CD4-positive, alpha-beta T cell treated with Interleukin-15 for 1 hour (primary cell): ENCODE measurements at regions not wholly inside any gene's neighbourhood (a gene's known extent, or its start where the extent isn't known, plus 50 kb on each side); places are given as distances from the start of the nearest gene placed in this dataset.

Experiments used
- DNase-seq: peaks from one replicate; pipeline ENCODE4 v3.0.0-alpha.2; 2020

GRCh38 chr2:62364791-62365528, 141.0 kb downstream of the TMEM17 start:
- no peak for DNase-seq

- no peak for DNase-seq
Measured at GRCh38 chr2:62363166-62363565, 142.8 kb downstream of the TMEM17 start.

- DNase-seq: no peak
Measured at GRCh38 chr2:62362561-62362960, 143.4 kb downstream of the TMEM17 start.

GRCh38 chr2:62361964-62362363, 144.0 kb downstream of the TMEM17 start:
- no peak for DNase-seq

GRCh38 chr2:62354771-62355561, 151.0 kb downstream of the TMEM17 start:
- DNase-seq: no peak

- DNase-seq: no peak
Measured at GRCh38 chr2:62352031-62352430, 154.0 kb downstream of the TMEM17 start.

- DNase-seq: no peak
Measured at GRCh38 chr2:62349788-62350187, 153.9 kb downstream of the B3GNT2 start.

GRCh38 chr2:62348700-62349099, 152.8 kb downstream of the B3GNT2 start:
- no peak for DNase-seq

GRCh38 chr2:62347563-62348270, 151.8 kb downstream of the B3GNT2 start:
- no peak for DNase-seq

GRCh38 chr2:62344472-62344871, 148.6 kb downstream of the B3GNT2 start:
- DNase-seq: no peak

GRCh38 chr2:62343636-62344337, 147.9 kb downstream of the B3GNT2 start:
- DNase-seq: no peak

- DNase-seq: no peak
Measured at GRCh38 chr2:62343206-62343605, 147.3 kb downstream of the B3GNT2 start.

- no peak for DNase-seq
Measured at GRCh38 chr2:62340994-62341484, 145.1 kb downstream of the B3GNT2 start.

GRCh38 chr2:62339837-62340236, 143.9 kb downstream of the B3GNT2 start:
- DNase-seq: no peak

GRCh38 chr2:62339413-62339812, 143.5 kb downstream of the B3GNT2 start:
- DNase-seq: no peak

- no peak for DNase-seq
Measured at GRCh38 chr2:62338111-62338510, 142.2 kb downstream of the B3GNT2 start.

GRCh38 chr2:62337403-62337802, 141.5 kb downstream of the B3GNT2 start:
- DNase-seq: no peak

GRCh38 chr2:62335612-62336011, 139.7 kb downstream of the B3GNT2 start:
- DNase-seq: no peak

GRCh38 chr2:62334440-62335058, 138.6 kb downstream of the B3GNT2 start:
- no peak for DNase-seq

GRCh38 chr2:62334009-62334408, 138.1 kb downstream of the B3GNT2 start:
- no peak for DNase-seq

GRCh38 chr2:62330959-62331358, 135.0 kb downstream of the B3GNT2 start:
- no peak for DNase-seq

GRCh38 chr2:62329797-62330196, 133.9 kb downstream of the B3GNT2 start:
- no peak for DNase-seq
